ENCODE measurements at regions not wholly inside any gene's neighbourhood (a gene's known extent, or its start where the extent isn't known, plus 50 kb on each side); places are given as distances from the start of the nearest gene placed in this dataset.
A peak's percentile ranks its signal among the peaks of the same experiment; 100 is the strongest.
"Not testable (repeated sequence)": the region's sequence is repeated elsewhere in the genome, so short reads cannot be mapped to it uniquely, and the experiment has no call there.

GRCh38 chr4:3630598-3631543 lies 98.6 kb upstream of the LRPAP1 start:
- Mint-ChIP-seq H3K27ac (no peak overlapping the region), H3K9me3 (peaks cover 5% of the 10 kb centered on the region), H3K4me3 (no peak overlapping the region), H3K36me3 (no peaks in the 10 kb centered on the region), H3K4me1 (no peaks in the 10 kb centered on the region), H3K27me3 (peaks cover 28% of the 10 kb centered on the region)
- no peak for ATAC-seq

GRCh38 chr4:3630136-3630597 lies 97.9 kb upstream of the LRPAP1 start:
- peaks cover 5% of the 10 kb centered on the region for H3K9me3 Mint-ChIP-seq
- H3K27ac Mint-ChIP-seq: no peak overlapping the region
- H3K27me3 Mint-ChIP-seq: peaks cover 34% of the 10 kb centered on the region
- H3K4me3 Mint-ChIP-seq: no peak overlapping the region
- no peak for ATAC-seq
- no peaks in the 10 kb centered on the region for H3K4me1 Mint-ChIP-seq
- H3K36me3 Mint-ChIP-seq: no peaks in the 10 kb centered on the region

GRCh38 chr4:3629665-3630064 lies 97.4 kb upstream of the LRPAP1 start:
- Mint-ChIP-seq H3K27ac (no peak overlapping the region), H3K4me3 (no peak overlapping the region)

GRCh38 chr4:3629176-3629575 lies 97.0 kb upstream of the LRPAP1 start:
- peaks cover 44% of the 10 kb centered on the region for H3K27me3 Mint-ChIP-seq
- not testable (repeated sequence) for ATAC-seq, H3K27ac Mint-ChIP-seq, H3K4me1 Mint-ChIP-seq, H3K9me3 Mint-ChIP-seq, H3K36me3 Mint-ChIP-seq, H3K4me3 Mint-ChIP-seq

More at GRCh38 chr4:3629665-3630064, 97.4 kb upstream of the LRPAP1 start:
- Mint-ChIP-seq H3K27me3 (peaks cover 39% of the 10 kb centered on the region), H3K9me3 (peaks cover 5% of the 10 kb centered on the region), H3K4me1 (no peaks in the 10 kb centered on the region), H3K36me3 (no peaks in the 10 kb centered on the region)
- no peak for ATAC-seq

GRCh38 chr4:3628868-3629175 lies 96.6 kb upstream of the LRPAP1 start:
- no peak overlapping the region for H3K27ac Mint-ChIP-seq
- peaks cover 48% of the 10 kb centered on the region for H3K27me3 Mint-ChIP-seq
- no peaks in the 10 kb centered on the region for H3K4me1 Mint-ChIP-seq
- H3K9me3 Mint-ChIP-seq: peaks cover 5% of the 10 kb centered on the region
- no peak overlapping the region for H3K4me3 Mint-ChIP-seq
- no peaks in the 10 kb centered on the region for H3K36me3 Mint-ChIP-seq
- no peak for ATAC-seq

- not testable (repeated sequence) for H3K4me1 Mint-ChIP-seq, H3K4me3 Mint-ChIP-seq, H3K36me3 Mint-ChIP-seq, ATAC-seq, H3K9me3 Mint-ChIP-seq, H3K27ac Mint-ChIP-seq
- peaks cover 52% of the 10 kb centered on the region for H3K27me3 Mint-ChIP-seq
These were observed 96.0 kb upstream of the LRPAP1 start for GRCh38 chr4:3627967-3628867.

- ATAC-seq, H3K27ac Mint-ChIP-seq, H3K36me3 Mint-ChIP-seq, H3K9me3 Mint-ChIP-seq, H3K4me1 Mint-ChIP-seq, H3K4me3 Mint-ChIP-seq: not testable (repeated sequence)
- peaks cover 54% of the 10 kb centered on the region for H3K27me3 Mint-ChIP-seq
These were observed 95.2 kb upstream of the LRPAP1 start for GRCh38 chr4:3627456-3627855.

- H3K4me1 Mint-ChIP-seq, H3K9me3 Mint-ChIP-seq, H3K27ac Mint-ChIP-seq, H3K4me3 Mint-ChIP-seq, H3K36me3 Mint-ChIP-seq: not testable (repeated sequence)
- H3K27me3 Mint-ChIP-seq: peaks cover 59% of the 10 kb centered on the region
- ATAC-seq: peak; percentile 12
These were observed 94.1 kb upstream of the LRPAP1 start for GRCh38 chr4:3626131-3626884.

- not testable (repeated sequence) for ATAC-seq, H3K4me1 Mint-ChIP-seq, H3K27ac Mint-ChIP-seq, H3K4me3 Mint-ChIP-seq, H3K36me3 Mint-ChIP-seq, H3K9me3 Mint-ChIP-seq
- H3K27me3 Mint-ChIP-seq: peaks cover 56% of the 10 kb centered on the region
These were observed 93.2 kb upstream of the LRPAP1 start for GRCh38 chr4:3625286-3625875.

- H3K4me3 Mint-ChIP-seq, H3K27ac Mint-ChIP-seq, H3K9me3 Mint-ChIP-seq, ATAC-seq, H3K36me3 Mint-ChIP-seq, H3K4me1 Mint-ChIP-seq: not testable (repeated sequence)
- peaks cover 57% of the 10 kb centered on the region for H3K27me3 Mint-ChIP-seq
These were observed 91.6 kb upstream of the LRPAP1 start for GRCh38 chr4:3623809-3624329.

- H3K27me3 Mint-ChIP-seq: peaks cover 62% of the 10 kb centered on the region
- H3K9me3 Mint-ChIP-seq: peaks cover 6% of the 10 kb centered on the region
- H3K36me3 Mint-ChIP-seq: no peaks in the 10 kb centered on the region
- no peak overlapping the region for H3K4me3 Mint-ChIP-seq
- H3K27ac Mint-ChIP-seq: no peak overlapping the region
- ATAC-seq: no peak
- H3K4me1 Mint-ChIP-seq: peaks cover 6% of the 10 kb centered on the region
These were observed 90.9 kb upstream of the LRPAP1 start for GRCh38 chr4:3623106-3623505.

GRCh38 chr4:3620365-3620764 lies 88.1 kb upstream of the LRPAP1 start:
- not testable (repeated sequence) for ATAC-seq, H3K27ac Mint-ChIP-seq, H3K36me3 Mint-ChIP-seq, H3K4me1 Mint-ChIP-seq, H3K9me3 Mint-ChIP-seq
- Mint-ChIP-seq H3K4me3 (peak overlapping the region; percentile 3), H3K27me3 (peaks cover 73% of the 10 kb centered on the region)

GRCh38 chr4:3619698-3620097 lies 87.5 kb upstream of the LRPAP1 start:
- ATAC-seq, H3K27ac Mint-ChIP-seq, H3K9me3 Mint-ChIP-seq, H3K4me1 Mint-ChIP-seq, H3K36me3 Mint-ChIP-seq, H3K4me3 Mint-ChIP-seq: not testable (repeated sequence)
- peaks cover 66% of the 10 kb centered on the region for H3K27me3 Mint-ChIP-seq

GRCh38 chr4:3618341-3618740 lies 86.1 kb upstream of the LRPAP1 start:
- not testable (repeated sequence) for ATAC-seq, H3K4me1 Mint-ChIP-seq, H3K4me3 Mint-ChIP-seq, H3K27ac Mint-ChIP-seq, H3K36me3 Mint-ChIP-seq, H3K9me3 Mint-ChIP-seq
- H3K27me3 Mint-ChIP-seq: peaks cover 54% of the 10 kb centered on the region

Data from stimulated activated memory B cell treated with anti-CD40 and anti-IgM and Interleukin-4, amounts not matched to agents 10 μg/mL and 1 μg/mL and 100 μg/mL, for 72 hours (primary cell).